Loucy (cell line): ENCODE measurements at regions not wholly inside any gene's neighbourhood (a gene's known extent, or its start where the extent isn't known, plus 50 kb on each side); places are given as distances from the start of the nearest gene placed in this dataset.

Experiments
- H2AFZ ChIP-seq: fragments of 200-600 bp; sonication (generic); 2 replicates; pipeline ENCODE4 v1.6.0; 2016; ENCODE audit warnings: antibody characterized with exemption, mild to moderate bottlenecking, low read length, moderate library complexity
- H3F3A ChIP-seq: fragments of 200-600 bp; 2 replicates; pipeline ENCODE4 v1.6.0; 2016; ENCODE audit warnings: antibody characterized with exemption, low read depth, mild to moderate bottlenecking
- H3K27me3 ChIP-seq: fragments of 200-600 bp; sonication (generic); 2 replicates; pipeline ENCODE4 v1.6.1; 2014; ENCODE audit warnings: low read length, mild to moderate bottlenecking; ENCODE audit not compliant: insufficient read depth, poor library complexity, severe bottlenecking
- H3K36me3 ChIP-seq: fragments of 200-600 bp; sonication (generic); 2 replicates; pipeline ENCODE4 v1.6.1; 2016; ENCODE audit warnings: low read length; ENCODE audit not compliant: insufficient read depth
- H3K4me1 ChIP-seq: fragments of 200-600 bp; sonication (generic); 2 replicates; pipeline ENCODE4 v1.5.1; 2014; ENCODE audit warnings: low read length, mild to moderate bottlenecking; ENCODE audit not compliant: insufficient read depth, poor library complexity, severe bottlenecking
- H3K4me2 ChIP-seq: fragments of 200-600 bp; sonication (generic); 2 replicates; pipeline ENCODE4 v1.6.0; 2014; ENCODE audit warnings: antibody characterized with exemption, low read length, low read depth, mild to moderate bottlenecking; ENCODE audit not compliant: poor library complexity, severe bottlenecking
- H3K4me3 ChIP-seq: fragments of 200-600 bp; sonication (generic); 2 replicates; pipeline ENCODE4 v1.5.1; 2014; ENCODE audit warnings: low read length, mild to moderate bottlenecking, mixed read lengths; ENCODE audit not compliant: poor library complexity, severe bottlenecking
- H3K79me2 ChIP-seq: fragments of 200-600 bp; sonication (generic); 2 replicates; pipeline ENCODE4 v1.6.1; 2014; ENCODE audit warnings: low read length; ENCODE audit not compliant: insufficient read depth
- H3K9ac ChIP-seq: fragments of 200-600 bp; sonication (generic); 2 replicates; pipeline ENCODE4 v1.6.0; 2014; ENCODE audit warnings: mild to moderate bottlenecking, low read depth, low read length, moderate library complexity; ENCODE audit not compliant: poor library complexity, severe bottlenecking
- H3K9me2 ChIP-seq: fragments of 200-600 bp; sonication (generic); replicated peaks from 2 replicates; pipeline ENCODE4 v1.6.1; 2016; ENCODE audit warnings: low read depth, low read length, mixed read lengths
- H3K9me3 ChIP-seq: fragments of 200-600 bp; sonication (generic); 2 replicates; pipeline ENCODE4 v1.6.1; 2014; ENCODE audit warnings: mild to moderate bottlenecking, antibody characterized with exemption, low read length, low read depth; ENCODE audit not compliant: insufficient read depth
- H4K20me1 ChIP-seq: fragments of 200-600 bp; sonication (generic); 2 replicates; pipeline ENCODE4 v1.6.0; 2014; ENCODE audit warnings: antibody characterized with exemption, low read length, mild to moderate bottlenecking; ENCODE audit not compliant: insufficient read depth, poor library complexity, severe bottlenecking
- CTCF ChIP-seq: fragments of 200-600 bp; sonication (generic); conservative IDR thresholded peaks from 2 replicates; pipeline ENCODE4 v1.5.1; 2014; ENCODE audit warnings: mild to moderate bottlenecking, antibody characterized with exemption, low read length
- EZH2phosphoT487 ChIP-seq: fragments of 200-600 bp; IDR thresholded peaks from 2 replicates; pipeline ENCODE4 v1.6.1; 2018; ENCODE audit warnings: antibody characterized with exemption, mild to moderate bottlenecking, moderate library complexity, borderline replicate concordance

- Histone ChIP-seq H3K9ac (no peak overlapping the region), H4K20me1 (no peaks in the 10 kb centered on the region), H3K4me3 (no peak overlapping the region), H3K4me2 (no peak overlapping the region), H3K9me2 (no peaks in the 10 kb centered on the region), H3K9me3 (no peaks in the 10 kb centered on the region), H3F3A (no peaks in the 10 kb centered on the region), H3K4me1 (no peaks in the 10 kb centered on the region), H3K27me3 (peaks cover 76% of the 10 kb centered on the region), H3K79me2 (no peaks in the 10 kb centered on the region), H2AFZ (no peak overlapping the region), H3K36me3 (no peaks in the 10 kb centered on the region)
- no peak for TF ChIP-seq CTCF
- TF ChIP-seq EZH2phosphoT487: no peak
These were observed 264.8 kb upstream of the RPL38 start for GRCh38 chr17:73938706-73939105.

DNA sequence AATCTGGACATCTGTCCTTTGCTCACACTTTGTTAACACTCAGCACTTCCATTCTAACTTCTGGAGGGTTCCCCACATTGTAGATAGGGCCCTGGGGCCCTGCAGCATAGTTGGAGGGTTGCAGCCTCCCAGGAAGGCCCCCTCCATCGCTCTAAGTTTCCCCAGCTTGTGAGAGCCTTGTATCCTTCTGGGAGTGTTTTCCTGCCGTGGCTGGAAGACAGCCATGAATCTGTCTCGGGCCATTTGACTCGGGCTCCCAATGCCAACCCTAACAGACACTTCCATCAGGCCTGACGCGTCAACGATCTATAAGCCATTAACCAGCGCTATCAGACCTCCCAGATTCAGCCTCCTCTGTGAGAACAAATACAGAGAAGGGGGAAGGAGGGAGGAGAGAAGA lies 263.7 kb upstream of the RPL38 start:
- H3K27me3 ChIP-seq: peaks cover 66% of the 10 kb centered on the region
- H3K36me3 ChIP-seq: no peaks in the 10 kb centered on the region

GRCh38 chr17:73940511-73940910 lies 263.0 kb upstream of the RPL38 start:
- no peaks in the 10 kb centered on the region for H3K4me1 ChIP-seq
- TF ChIP-seq EZH2phosphoT487: no peak
- no peak overlapping the region for H3K4me2 ChIP-seq
- no peaks in the 10 kb centered on the region for H3K36me3 ChIP-seq
- no peaks in the 10 kb centered on the region for H3F3A ChIP-seq
- H4K20me1 ChIP-seq: no peaks in the 10 kb centered on the region
- H3K9me3 ChIP-seq: no peaks in the 10 kb centered on the region
- no peak overlapping the region for H3K4me3 ChIP-seq
- no peak overlapping the region for H2AFZ ChIP-seq
- H3K9me2 ChIP-seq: no peaks in the 10 kb centered on the region
- H3K9ac ChIP-seq: no peak overlapping the region
- peaks cover 59% of the 10 kb centered on the region for H3K27me3 ChIP-seq
- H3K79me2 ChIP-seq: no peaks in the 10 kb centered on the region

More for the DNA sequence above, 263.7 kb upstream of the RPL38 start:
- Histone ChIP-seq H3F3A (no peaks in the 10 kb centered on the region), H4K20me1 (no peaks in the 10 kb centered on the region), H3K9me3 (no peaks in the 10 kb centered on the region), H3K4me2 (no peak overlapping the region), H2AFZ (no peak overlapping the region), H3K9me2 (no peaks in the 10 kb centered on the region), H3K4me3 (no peak overlapping the region), H3K79me2 (no peaks in the 10 kb centered on the region), H3K4me1 (no peaks in the 10 kb centered on the region), H3K9ac (no peak overlapping the region)
- TF ChIP-seq EZH2phosphoT487: no peak

DNA sequence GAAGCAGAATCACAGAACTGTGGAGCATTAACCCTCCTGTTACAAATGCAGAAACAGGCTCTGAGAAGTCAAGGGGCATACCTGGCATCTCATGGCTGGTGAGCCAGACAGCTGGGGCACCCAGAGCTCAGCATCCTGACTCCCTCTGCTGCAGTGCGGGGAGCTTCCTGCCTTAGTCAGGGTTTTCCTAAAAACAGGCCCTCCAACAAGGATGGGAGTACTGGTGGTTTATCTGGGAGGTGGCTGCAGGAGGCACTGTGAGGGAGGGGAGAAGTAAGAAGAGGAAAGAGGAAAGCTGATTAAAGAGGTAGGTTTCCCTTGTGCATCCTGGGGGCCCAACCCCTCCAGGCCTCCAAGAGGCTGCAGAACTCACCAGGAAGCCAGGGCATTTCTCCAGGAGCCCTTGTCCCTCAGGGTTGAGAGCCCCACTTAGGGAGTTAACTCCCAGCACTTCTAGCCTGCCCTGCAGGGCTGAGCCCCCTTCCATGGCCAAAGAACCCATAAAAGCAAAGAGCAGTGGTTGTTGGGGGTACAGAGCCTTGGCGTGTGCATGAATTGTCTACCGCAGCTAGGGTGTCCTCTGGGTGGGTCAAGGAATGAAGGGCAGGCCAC lies 261.5 kb upstream of the RPL38 start:
- TF ChIP-seq CTCF (no peak), EZH2phosphoT487 (no peak)
- Histone ChIP-seq H3K9ac (no peak overlapping the region), H3K79me2 (no peaks in the 10 kb centered on the region), H3K4me2 (no peak overlapping the region), H3K4me3 (no peak overlapping the region), H3K4me1 (no peaks in the 10 kb centered on the region), H3F3A (no peaks in the 10 kb centered on the region), H4K20me1 (no peaks in the 10 kb centered on the region), H3K27me3 (peaks cover 52% of the 10 kb centered on the region), H2AFZ (no peak overlapping the region), H3K36me3 (no peaks in the 10 kb centered on the region), H3K9me2 (no peaks in the 10 kb centered on the region), H3K9me3 (no peaks in the 10 kb centered on the region)
